ENCODE measurements at regions not wholly inside any gene's neighbourhood (a gene's known extent, or its start where the extent isn't known, plus 50 kb on each side); places are given as distances from the start of the nearest gene placed in this dataset.

GRCh38 chr2:180694445-180695421, 285.7 kb upstream of the UBE2E3 start:
- no peak for TF ChIP-seq CTCF (IDR thresholded peaks at IDR 0.05 in 8 of 11, conservative IDR thresholded peaks at IDR 0.05 in 3 of 11)
- no peak for TF ChIP-seq POLR2AphosphoS5 (IDR thresholded peaks at IDR 0.05)

Measured in spleen (tissue), 7 donors.